SK-N-SH treated with all-trans-retinoic acid at 6 μM for 48 hours (cell line): ENCODE measurements at regions not wholly inside any gene's neighbourhood (a gene's known extent, or its start where the extent isn't known, plus 50 kb on each side); places are given as distances from the start of the nearest gene placed in this dataset.

ENCODE experiments used
- ATAC-seq: fragments of 200-7000 bp; cut with Tn5 transposase; 3 replicates; pipeline ENCODE4 v1.9.1; 2020; ENCODE audit warnings: mild to moderate bottlenecking, moderate library complexity
- BACH2 ChIP-seq: fragments of 250-450 bp; sonication (Bioruptor Pico); IDR thresholded peaks from 2 replicates; pipeline ENCODE4 v1.9.0; 2021; ENCODE audit warnings: mild to moderate bottlenecking, borderline replicate concordance
- CREB5 ChIP-seq: fragments of 250-450 bp; sonication (Bioruptor Pico); IDR thresholded peaks from 2 replicates; pipeline ENCODE4 v1.5.1; 2020; ENCODE audit warnings: low read depth, mild to moderate bottlenecking, moderate library complexity
- CSDC2 ChIP-seq: fragments of 250-450 bp; sonication (Bioruptor Pico); IDR thresholded peaks from 2 replicates; pipeline ENCODE4 v1.5.0; 2020; ENCODE audit warnings: mild to moderate bottlenecking, moderate library complexity
- CSRNP3 ChIP-seq: fragments of 250-450 bp; sonication (Bioruptor Pico); IDR thresholded peaks from 2 replicates; pipeline ENCODE4 v1.5.1; 2021; ENCODE audit warnings: mild to moderate bottlenecking, moderate library complexity
- ESRRG ChIP-seq: fragments of 250-450 bp; sonication (Bioruptor Pico); IDR thresholded peaks from 2 replicates; pipeline ENCODE4 v1.6.1; 2021; ENCODE audit warnings: mild to moderate bottlenecking
- GLIS3 ChIP-seq: fragments of 250-450 bp; sonication (Bioruptor Pico); IDR thresholded peaks from 2 replicates; pipeline ENCODE4 v1.5.0; 2020; ENCODE audit warnings: mild to moderate bottlenecking, moderate library complexity
- ISL1 ChIP-seq: fragments of 250-450 bp; sonication (Bioruptor Pico); IDR thresholded peaks from 2 replicates; pipeline ENCODE4 v2.1.2; 2022; ENCODE audit warnings: mild to moderate bottlenecking, moderate library complexity
- OSR1 ChIP-seq: fragments of 250-450 bp; sonication (Bioruptor Pico); IDR thresholded peaks from 2 replicates; pipeline ENCODE4 v1.8.0; 2022; ENCODE audit warnings: moderate library complexity, mild to moderate bottlenecking, inconsistent platforms
- PATZ1 ChIP-seq: fragments of 250-450 bp; sonication (Bioruptor Pico); IDR thresholded peaks from 2 replicates; pipeline ENCODE4 v1.8.0; 2020; ENCODE audit warnings: mild to moderate bottlenecking, moderate library complexity, borderline replicate concordance
- POU6F1 ChIP-seq: fragments of 250-450 bp; sonication (Bioruptor Pico); IDR thresholded peaks from 2 replicates; pipeline ENCODE4 v1.8.0; 2021; ENCODE audit warnings: low read depth, mild to moderate bottlenecking, moderate library complexity, borderline replicate concordance
- PPARA ChIP-seq: fragments of 250-450 bp; sonication (Bioruptor Pico); IDR thresholded peaks from 2 replicates; pipeline ENCODE4 v1.5.0; 2020; ENCODE audit warnings: mild to moderate bottlenecking, borderline replicate concordance
- RARB ChIP-seq: fragments of 250-450 bp; sonication (Bioruptor Pico); IDR thresholded peaks from 2 replicates; pipeline ENCODE4 v1.8.0; 2021; ENCODE audit warnings: mild to moderate bottlenecking, moderate library complexity
- SNAI2 ChIP-seq: fragments of 250-450 bp; sonication (Bioruptor Pico); IDR thresholded peaks from 2 replicates; pipeline ENCODE4 v1.5.0; 2020; ENCODE audit warnings: mild to moderate bottlenecking, moderate library complexity
- TCF4 ChIP-seq: fragments of 250-450 bp; sonication (Bioruptor Pico); IDR thresholded peaks from 2 replicates; pipeline ENCODE4 v1.8.0; 2021; ENCODE audit warnings: mild to moderate bottlenecking, moderate library complexity, borderline replicate concordance
- TOX ChIP-seq: fragments of 250-450 bp; sonication (Bioruptor Pico); IDR thresholded peaks from 2 replicates; pipeline ENCODE4 v1.8.0; 2021; ENCODE audit warnings: mild to moderate bottlenecking, moderate library complexity, borderline replicate concordance
- TSHZ2 ChIP-seq: fragments of 250-450 bp; sonication (Bioruptor Pico); IDR thresholded peaks from 2 replicates; pipeline ENCODE4 v1.5.0; 2020; ENCODE audit warnings: mild to moderate bottlenecking, moderate library complexity
- ZC3H10 ChIP-seq: fragments of 250-450 bp; sonication (Bioruptor Pico); IDR thresholded peaks from 2 replicates; pipeline ENCODE4 v1.5.1; 2021; ENCODE audit warnings: mild to moderate bottlenecking, moderate library complexity
- ZFP3 ChIP-seq: fragments of 250-450 bp; sonication (Bioruptor Pico); IDR thresholded peaks from 2 replicates; pipeline ENCODE4 v1.5.0; 2020; ENCODE audit warnings: mild to moderate bottlenecking, moderate library complexity
- ZFP30 ChIP-seq: fragments of 450-650 bp; formaldehyde crosslinking; IDR thresholded peaks from 2 replicates; pipeline ENCODE4 v1.5.0; 2022; ENCODE audit warnings: mild to moderate bottlenecking, moderate library complexity
- ZNF565 ChIP-seq: fragments of 450-650 bp; formaldehyde crosslinking; conservative IDR thresholded peaks from 2 replicates; pipeline ENCODE4 v1.5.0; 2020; ENCODE audit warnings: low read depth, mild to moderate bottlenecking, moderate library complexity
- ZNF70 ChIP-seq: fragments of 450-650 bp; formaldehyde crosslinking; IDR thresholded peaks from 2 replicates; pipeline ENCODE4 v1.5.0; 2020; ENCODE audit warnings: mild to moderate bottlenecking, moderate library complexity

GRCh38 chr4:135553213-135553612, 1351.6 kb upstream of the PABPC4L start (continued):
- TF ChIP-seq SNAI2 (CRISPR knock-in tag) (no peak), RARB (CRISPR knock-in tag) (no peak), TCF4 (CRISPR knock-in tag) (no peak), ISL1 (CRISPR knock-in tag) (no peak), ZFP30 (CRISPR knock-in tag) (no peak)

GRCh38 chr4:135552131-135552530, 1350.5 kb upstream of the PABPC4L start:
- ATAC-seq = no peak
- TF ChIP-seq CSRNP3 (CRISPR knock-in tag) (no peak), ZNF565 (CRISPR knock-in tag) (no peak), ZNF70 (CRISPR knock-in tag) (no peak), TOX (CRISPR knock-in tag) (no peak), CSDC2 (CRISPR knock-in tag) (no peak), TSHZ2 (no peak), GLIS3 (CRISPR knock-in tag) (no peak), PPARA (no peak), OSR1 (CRISPR knock-in tag) (no peak)
- TF ChIP-seq, all 23 proteins: peak for 0

GRCh38 chr4:135548711-135549110, 1347.1 kb upstream of the PABPC4L start:
- ATAC-seq = no peak
- no peak for TF ChIP-seq CSDC2 (CRISPR knock-in tag)
- no peak for TF ChIP-seq TOX (CRISPR knock-in tag)
- TF ChIP-seq PATZ1 = no peak
- no peak for TF ChIP-seq ZFP3 (CRISPR knock-in tag)
- no peak for TF ChIP-seq SNAI2 (CRISPR knock-in tag)
- TF ChIP-seq ZNF70 (CRISPR knock-in tag) = no peak
- TF ChIP-seq BACH2 (CRISPR knock-in tag) = no peak
- no peak for TF ChIP-seq ESRRG
- no peak for TF ChIP-seq CREB5
- no peak for TF ChIP-seq ZNF565 (CRISPR knock-in tag)
- TF ChIP-seq RARB (CRISPR knock-in tag) = no peak
- TF ChIP-seq POU6F1 (CRISPR knock-in tag) = no peak
- no peak for TF ChIP-seq TCF4 (CRISPR knock-in tag)
- TF ChIP-seq ZFP30 (CRISPR knock-in tag) = no peak
- TF ChIP-seq ZC3H10 (CRISPR knock-in tag) = no peak
- TF ChIP-seq, all 23 proteins: peak for 0
